ENCODE measurements at regions not wholly inside any gene's neighbourhood (a gene's known extent, or its start where the extent isn't known, plus 50 kb on each side); places are given as distances from the start of the nearest gene placed in this dataset.
A peak's percentile ranks its signal among the peaks of the same experiment; 100 is the strongest.

DNA sequence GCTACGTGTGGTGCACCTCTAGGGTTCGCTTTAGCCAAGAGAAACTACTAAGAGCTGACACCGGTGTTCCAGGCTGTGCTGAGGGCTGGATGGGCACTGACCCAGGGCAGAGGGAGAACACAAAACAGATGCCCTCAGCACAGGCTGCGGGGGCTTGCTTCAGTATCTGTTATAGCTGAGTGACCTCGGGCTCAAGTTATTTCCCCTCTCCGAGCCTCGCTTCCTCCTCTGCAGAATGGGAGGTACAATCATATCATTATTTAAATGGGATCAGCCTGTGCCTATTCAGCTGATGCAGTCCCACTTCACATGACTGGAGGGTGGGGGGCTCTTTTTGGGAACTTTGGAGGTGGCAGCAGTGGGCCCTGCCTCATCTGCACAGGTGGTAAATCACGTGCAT is 156.1 kb upstream of the APCDD1 start:
- no peak overlapping the region for H3K27ac ChIP-seq
- no peak for TF ChIP-seq ZFX (IDR thresholded peaks at IDR 0.05)
- TF ChIP-seq, protein P1, sequence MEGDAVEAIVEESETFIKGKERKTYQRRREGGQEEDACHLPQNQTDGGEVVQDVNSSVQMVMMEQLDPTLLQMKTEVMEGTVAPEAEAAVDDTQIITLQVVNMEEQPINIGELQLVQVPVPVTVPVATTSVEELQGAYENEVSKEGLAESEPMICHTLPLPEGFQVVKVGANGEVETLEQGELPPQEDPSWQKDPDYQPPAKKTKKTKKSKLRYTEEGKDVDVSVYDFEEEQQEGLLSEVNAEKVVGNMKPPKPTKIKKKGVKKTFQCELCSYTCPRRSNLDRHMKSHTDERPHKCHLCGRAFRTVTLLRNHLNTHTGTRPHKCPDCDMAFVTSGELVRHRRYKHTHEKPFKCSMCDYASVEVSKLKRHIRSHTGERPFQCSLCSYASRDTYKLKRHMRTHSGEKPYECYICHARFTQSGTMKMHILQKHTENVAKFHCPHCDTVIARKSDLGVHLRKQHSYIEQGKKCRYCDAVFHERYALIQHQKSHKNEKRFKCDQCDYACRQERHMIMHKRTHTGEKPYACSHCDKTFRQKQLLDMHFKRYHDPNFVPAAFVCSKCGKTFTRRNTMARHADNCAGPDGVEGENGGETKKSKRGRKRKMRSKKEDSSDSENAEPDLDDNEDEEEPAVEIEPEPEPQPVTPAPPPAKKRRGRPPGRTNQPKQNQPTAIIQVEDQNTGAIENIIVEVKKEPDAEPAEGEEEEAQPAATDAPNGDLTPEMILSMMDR (conservative IDR thresholded peaks at IDR 0.05), result no peak

DNA sequence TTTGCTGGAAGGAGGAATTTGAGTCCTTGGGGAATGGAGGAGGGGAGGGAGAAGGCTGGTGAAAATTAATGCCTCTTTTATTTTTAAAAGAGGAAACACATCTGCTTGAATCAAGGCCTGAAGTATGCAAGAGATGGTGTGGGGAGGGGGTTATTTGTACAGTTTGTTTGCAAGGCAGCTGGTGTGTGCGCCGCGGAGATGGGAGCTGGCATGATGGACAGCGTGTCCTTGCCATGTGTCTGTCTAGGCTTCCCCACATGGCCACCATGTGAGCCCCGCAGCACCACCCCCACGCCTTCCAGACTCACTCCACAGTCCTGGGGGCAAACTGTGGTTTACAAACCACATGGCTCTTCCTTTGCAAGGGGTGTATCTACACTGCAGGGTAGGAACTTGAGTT is 154.8 kb upstream of the APCDD1 start:
- TF ChIP-seq, protein P1 (conservative IDR thresholded peaks at IDR 0.05), result no peak
- TF ChIP-seq ZFX (IDR thresholded peaks at IDR 0.05), result no peak
- H3K27ac ChIP-seq, result no peak overlapping the region

DNA sequence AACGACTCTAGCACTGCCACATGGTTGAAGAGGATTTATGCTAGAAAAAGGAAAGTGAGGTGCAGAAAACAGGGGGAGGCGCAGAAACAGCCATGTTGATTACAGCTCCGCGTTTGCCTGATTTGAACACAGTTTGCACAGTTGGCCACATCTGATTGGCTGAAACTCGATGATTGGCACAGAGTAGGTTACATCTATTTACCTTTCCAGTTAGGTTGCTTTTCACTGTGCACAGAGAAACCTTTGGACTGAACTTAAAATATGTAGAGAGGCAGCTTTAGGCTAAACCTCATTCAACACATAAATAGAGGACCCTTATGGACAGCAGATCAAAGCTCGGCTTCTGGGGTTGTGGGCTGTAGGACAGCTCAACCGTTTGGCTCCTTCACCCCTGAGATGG is 153.7 kb upstream of the APCDD1 start:
- TF ChIP-seq ZFX (IDR thresholded peaks at IDR 0.05), result no peak
- TF ChIP-seq, protein P1 (conservative IDR thresholded peaks at IDR 0.05), result no peak
- H3K27ac ChIP-seq, result peak overlapping the region; percentile 58

DNA sequence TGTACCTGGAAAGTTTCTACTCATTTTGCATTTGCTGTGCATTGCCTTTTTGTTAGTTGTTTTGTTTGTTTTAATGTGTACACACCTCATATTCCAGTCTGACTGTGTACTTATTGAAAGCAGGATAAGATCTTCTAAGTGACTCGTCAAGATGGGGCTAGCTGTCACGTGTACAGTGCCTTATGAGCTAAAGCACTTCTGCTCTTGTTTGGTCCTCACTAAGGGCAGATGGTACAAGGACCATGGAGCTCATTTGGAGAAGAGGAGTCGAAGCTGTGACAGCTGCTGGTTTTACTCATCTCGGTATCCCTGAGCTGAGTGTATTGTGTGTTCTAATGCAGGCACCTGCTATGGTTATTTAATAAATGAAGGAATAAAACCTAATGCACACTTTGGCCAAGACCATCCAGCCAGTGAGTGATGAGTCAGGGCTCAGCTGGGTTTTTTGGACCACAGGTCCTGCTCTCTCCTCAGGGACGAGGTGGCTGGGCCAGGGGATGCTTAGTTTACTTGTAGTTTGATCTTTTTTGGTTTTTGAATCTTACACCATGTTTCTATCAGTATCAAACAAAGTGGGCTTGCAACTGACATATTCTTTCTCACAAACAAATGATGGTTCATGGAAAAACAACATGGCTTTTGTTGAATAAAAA is 152.5 kb upstream of the APCDD1 start:
- H3K27ac ChIP-seq, result peak overlapping the region; percentile 58
- TF ChIP-seq ZFX (IDR thresholded peaks at IDR 0.05), result no peak
- TF ChIP-seq, protein P1 (conservative IDR thresholded peaks at IDR 0.05), result no peak

DNA sequence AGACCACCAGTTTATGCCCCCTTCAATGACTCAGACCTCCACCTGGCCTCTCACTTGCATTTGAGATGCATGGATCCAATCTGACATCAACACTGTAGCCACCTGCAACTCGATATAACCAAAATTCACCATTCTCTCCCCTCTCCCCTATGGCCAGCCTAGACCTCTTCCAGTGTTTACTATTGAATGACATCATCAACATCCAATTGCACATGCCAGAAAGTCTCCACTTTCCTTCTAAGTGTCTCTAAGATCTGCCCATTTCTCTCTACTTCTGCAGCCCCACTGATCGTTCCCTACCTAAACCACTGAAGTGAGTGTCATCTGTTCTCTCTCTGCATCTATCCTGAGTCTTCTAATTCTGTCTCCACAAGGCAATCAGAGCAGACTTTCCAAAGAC is 151.3 kb upstream of the APCDD1 start:
- no peak overlapping the region for H3K27ac ChIP-seq
- TF ChIP-seq, protein P1 (conservative IDR thresholded peaks at IDR 0.05), result no peak
- TF ChIP-seq ZFX (IDR thresholded peaks at IDR 0.05), result no peak

DNA sequence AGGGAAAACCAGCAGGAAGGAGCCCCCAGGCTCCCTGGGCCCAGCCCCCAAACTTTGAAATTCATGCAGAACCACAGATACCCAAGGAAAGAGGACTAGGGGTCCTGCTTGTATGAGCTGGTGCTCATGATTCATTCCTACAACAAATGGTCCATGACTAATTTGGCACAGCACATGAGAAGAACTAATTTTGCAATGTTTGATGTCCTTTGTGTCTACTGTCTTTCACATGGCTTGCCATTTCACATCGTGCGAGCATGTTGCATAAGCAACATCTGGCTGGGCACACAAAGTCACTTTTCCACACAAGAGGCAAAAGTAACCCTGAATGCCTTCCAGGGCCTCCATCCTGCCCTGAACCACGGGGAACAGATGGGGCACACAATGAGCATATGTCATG is 149.6 kb upstream of the APCDD1 start:
- TF ChIP-seq, protein P1 (conservative IDR thresholded peaks at IDR 0.05), result no peak
- no peak for TF ChIP-seq ZFX (IDR thresholded peaks at IDR 0.05)
- H3K27ac ChIP-seq, result no peak overlapping the region

DNA sequence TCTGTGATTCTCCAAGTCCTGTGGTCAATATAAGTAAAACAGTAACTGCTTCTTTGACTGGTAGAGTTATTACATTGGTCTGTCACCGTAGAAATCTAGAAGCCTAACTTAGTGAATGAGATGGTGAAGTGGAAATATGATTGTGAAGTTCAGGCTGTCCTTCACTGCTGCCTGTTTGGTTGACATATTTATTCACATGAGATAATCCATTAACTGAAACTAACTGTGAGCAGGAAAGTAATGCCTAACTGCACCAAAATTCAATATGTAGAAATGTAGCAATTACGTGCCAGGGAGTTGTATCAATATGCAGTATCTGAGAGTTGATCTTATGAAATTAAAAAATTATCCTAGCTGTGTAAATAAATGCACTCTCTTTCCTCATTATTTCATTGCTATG is 147.7 kb upstream of the APCDD1 start:
- TF ChIP-seq ZFX (IDR thresholded peaks at IDR 0.05), result no peak
- TF ChIP-seq, protein P1 (conservative IDR thresholded peaks at IDR 0.05), result no peak
- no peak overlapping the region for H3K27ac ChIP-seq
